ENCODE measurements at regions not wholly inside any gene's neighbourhood (a gene's known extent, or its start where the extent isn't known, plus 50 kb on each side); places are given as distances from the start of the nearest gene placed in this dataset.

GRCh38 chr15:96268442-96269204, 61.9 kb upstream of the NR2F2 start:
- DNase-seq: no peak

- no peak for DNase-seq
These were observed 59.8 kb upstream of the NR2F2 start for GRCh38 chr15:96270581-96271172.

- no peak for DNase-seq
These were observed 58.1 kb upstream of the NR2F2 start for GRCh38 chr15:96272427-96272826.

- DNase-seq: no peak
These were observed 57.0 kb upstream of the NR2F2 start for GRCh38 chr15:96273317-96274086.

- no peak for DNase-seq
These were observed 56.4 kb upstream of the NR2F2 start for GRCh38 chr15:96274087-96274440.

GRCh38 chr15:96274698-96275097, 55.8 kb upstream of the NR2F2 start:
- DNase-seq: no peak

DNA sequence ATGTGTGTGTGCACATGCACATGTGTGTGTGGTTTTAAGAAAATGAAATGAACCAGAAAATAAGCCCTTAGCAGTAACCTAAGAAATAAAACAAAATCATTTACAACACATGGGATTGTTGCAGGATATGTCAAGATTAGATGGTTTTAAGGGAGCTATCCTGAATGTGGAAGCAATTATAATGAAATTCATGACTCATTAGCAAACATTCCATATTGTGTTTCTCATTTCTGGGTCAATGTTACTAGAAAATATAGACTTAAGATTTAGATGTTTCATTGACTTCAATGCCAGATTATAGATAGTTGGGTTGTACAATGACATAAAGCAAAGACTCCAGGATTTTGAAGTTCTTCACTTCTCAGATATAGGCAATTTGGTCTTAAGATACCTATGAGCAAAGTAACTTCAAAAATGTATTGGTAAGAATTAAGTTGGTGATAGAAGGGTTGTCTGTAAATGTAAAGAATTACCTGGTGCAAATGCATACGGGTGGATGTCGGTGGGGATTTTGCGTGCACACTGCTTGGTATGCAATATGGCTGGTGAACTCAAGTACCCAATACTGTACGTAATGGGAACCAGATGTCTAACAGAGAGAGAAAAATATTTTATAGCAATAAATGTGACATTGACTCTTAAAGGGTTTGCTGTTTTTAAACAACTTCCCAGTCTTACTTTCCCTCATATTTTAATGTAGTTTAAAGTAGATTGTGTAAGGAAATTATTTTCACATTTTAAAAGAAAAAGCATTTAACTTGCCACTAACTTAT, 53.9 kb upstream of the NR2F2 start:
- DNase-seq: no peak

Data from NCI-H2171 (cell line).